ENCODE measurements at regions not wholly inside any gene's neighbourhood (a gene's known extent, or its start where the extent isn't known, plus 50 kb on each side); places are given as distances from the start of the nearest gene placed in this dataset.

DNA sequence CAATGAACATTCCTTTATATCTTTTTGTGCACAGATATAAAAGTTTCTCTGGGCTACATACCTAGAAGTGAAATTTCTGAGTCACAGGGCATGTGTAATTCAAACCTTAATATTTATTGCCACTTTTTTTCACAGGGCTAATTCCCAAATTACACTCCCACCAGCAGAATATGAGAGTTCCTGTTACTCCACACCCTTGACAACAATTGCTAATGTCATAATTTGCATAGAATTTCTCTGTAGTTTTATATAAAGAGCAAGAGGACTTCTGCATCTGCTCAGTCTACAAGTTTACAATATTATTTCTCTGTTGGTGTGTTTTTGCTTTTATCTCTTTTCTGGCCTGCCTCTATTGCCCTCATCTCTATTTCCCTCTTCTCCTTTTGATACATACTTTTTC, 518.5 kb downstream of the ZNF608 start:
- H3K9ac ChIP-seq (ENCODE audit: insufficient read depth, low read length), result no peak overlapping the region
- H3K4me1 ChIP-seq (ENCODE audit: control insufficient read depth, extremely low read depth, insufficient read depth, low read length), result no peaks in the 10 kb centered on the region
- H2AFZ ChIP-seq (ENCODE audit: low read length), result no peak overlapping the region
- H3K4me2 ChIP-seq (ENCODE audit: extremely low read depth, insufficient read depth, low read length), result no peak overlapping the region
- H3K79me2 ChIP-seq (ENCODE audit: control insufficient read depth, insufficient read depth, low read length), result no peaks in the 10 kb centered on the region
- no peaks in the 10 kb centered on the region for H3K36me3 ChIP-seq (ENCODE audit: control insufficient read depth, insufficient read depth, low read length)
- TF ChIP-seq, protein P1, sequence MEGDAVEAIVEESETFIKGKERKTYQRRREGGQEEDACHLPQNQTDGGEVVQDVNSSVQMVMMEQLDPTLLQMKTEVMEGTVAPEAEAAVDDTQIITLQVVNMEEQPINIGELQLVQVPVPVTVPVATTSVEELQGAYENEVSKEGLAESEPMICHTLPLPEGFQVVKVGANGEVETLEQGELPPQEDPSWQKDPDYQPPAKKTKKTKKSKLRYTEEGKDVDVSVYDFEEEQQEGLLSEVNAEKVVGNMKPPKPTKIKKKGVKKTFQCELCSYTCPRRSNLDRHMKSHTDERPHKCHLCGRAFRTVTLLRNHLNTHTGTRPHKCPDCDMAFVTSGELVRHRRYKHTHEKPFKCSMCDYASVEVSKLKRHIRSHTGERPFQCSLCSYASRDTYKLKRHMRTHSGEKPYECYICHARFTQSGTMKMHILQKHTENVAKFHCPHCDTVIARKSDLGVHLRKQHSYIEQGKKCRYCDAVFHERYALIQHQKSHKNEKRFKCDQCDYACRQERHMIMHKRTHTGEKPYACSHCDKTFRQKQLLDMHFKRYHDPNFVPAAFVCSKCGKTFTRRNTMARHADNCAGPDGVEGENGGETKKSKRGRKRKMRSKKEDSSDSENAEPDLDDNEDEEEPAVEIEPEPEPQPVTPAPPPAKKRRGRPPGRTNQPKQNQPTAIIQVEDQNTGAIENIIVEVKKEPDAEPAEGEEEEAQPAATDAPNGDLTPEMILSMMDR (conservative IDR thresholded peaks at IDR 0.05 in 1 of 2, IDR thresholded peaks at IDR 0.05 in 1 of 2; ENCODE audit: low read depth in 1 of 2, low read length in 2 of 2), result no peak
- no peak for TF ChIP-seq EZH2 (IDR thresholded peaks at IDR 0.05; ENCODE audit: low read length, missing control alignments)
- no peak for DNase-seq (ENCODE audit: low read depth in 2 of 2)
- no peaks in the 10 kb centered on the region for H4K20me1 ChIP-seq (ENCODE audit: control insufficient read depth, extremely low read depth, insufficient read depth, low read length)
- no peak overlapping the region for H3K27ac ChIP-seq (ENCODE audit: insufficient read depth, low read length)
- H3K27me3 ChIP-seq (ENCODE audit: control insufficient read depth, insufficient read depth, low read length), result no peaks in the 10 kb centered on the region
- no peak overlapping the region for H3K4me3 ChIP-seq (replicated peaks in 1 of 4; ENCODE audit: control extremely low read depth in 1 of 4, insufficient read depth in 1 of 4, low read depth in 3 of 4, low read length in 4 of 4)
- H3K9me3 ChIP-seq (ENCODE audit: control insufficient read depth, insufficient read depth, low read depth, low read length), result no peaks in the 10 kb centered on the region

DNA sequence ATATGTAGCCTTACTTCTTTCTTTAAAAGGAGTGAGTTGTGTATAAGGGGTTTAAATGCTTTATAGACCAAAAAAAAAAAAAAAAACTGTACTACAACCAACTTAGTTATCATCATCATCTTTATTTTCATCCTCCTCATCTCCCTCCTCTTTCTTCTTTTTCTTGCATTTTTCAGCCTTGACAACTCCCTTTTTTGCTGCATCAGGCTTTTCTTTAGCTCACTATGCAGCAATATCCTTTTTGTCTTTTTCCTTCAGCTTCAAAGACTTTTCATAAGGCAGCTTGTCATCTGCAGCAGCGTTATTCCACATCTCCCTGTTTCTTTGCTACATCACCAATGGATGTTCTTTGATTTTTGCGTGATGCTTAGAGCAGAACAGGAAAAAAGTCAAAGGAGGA, 526.0 kb downstream of the ZNF608 start:
- TF ChIP-seq, protein P1 (conservative IDR thresholded peaks at IDR 0.05 in 1 of 2, IDR thresholded peaks at IDR 0.05 in 1 of 2; ENCODE audit: low read depth in 1 of 2, low read length in 2 of 2), result no peak
- TF ChIP-seq EZH2 (IDR thresholded peaks at IDR 0.05; ENCODE audit: low read length, missing control alignments), result no peak
- no peak for DNase-seq (ENCODE audit: low read depth in 2 of 2)
- H3K4me1 ChIP-seq (ENCODE audit: control insufficient read depth, extremely low read depth, insufficient read depth, low read length), result no peaks in the 10 kb centered on the region
- no peaks in the 10 kb centered on the region for H3K9me3 ChIP-seq (ENCODE audit: control insufficient read depth, insufficient read depth, low read depth, low read length)
- H3K79me2 ChIP-seq (ENCODE audit: control insufficient read depth, insufficient read depth, low read length), result no peaks in the 10 kb centered on the region
- no peaks in the 10 kb centered on the region for H3K27me3 ChIP-seq (ENCODE audit: control insufficient read depth, insufficient read depth, low read length)
- no peaks in the 10 kb centered on the region for H4K20me1 ChIP-seq (ENCODE audit: control insufficient read depth, extremely low read depth, insufficient read depth, low read length)
- H3K4me2 ChIP-seq (ENCODE audit: extremely low read depth, insufficient read depth, low read length), result no peak overlapping the region
- H2AFZ ChIP-seq (ENCODE audit: low read length), result no peak overlapping the region
- no peak overlapping the region for H3K9ac ChIP-seq (ENCODE audit: insufficient read depth, low read length)
- H3K4me3 ChIP-seq (replicated peaks in 1 of 4; ENCODE audit: control extremely low read depth in 1 of 4, insufficient read depth in 1 of 4, low read depth in 3 of 4, low read length in 4 of 4), result no peak overlapping the region
- H3K27ac ChIP-seq (ENCODE audit: insufficient read depth, low read length), result no peak overlapping the region
- no peaks in the 10 kb centered on the region for H3K36me3 ChIP-seq (ENCODE audit: control insufficient read depth, insufficient read depth, low read length)

DNA sequence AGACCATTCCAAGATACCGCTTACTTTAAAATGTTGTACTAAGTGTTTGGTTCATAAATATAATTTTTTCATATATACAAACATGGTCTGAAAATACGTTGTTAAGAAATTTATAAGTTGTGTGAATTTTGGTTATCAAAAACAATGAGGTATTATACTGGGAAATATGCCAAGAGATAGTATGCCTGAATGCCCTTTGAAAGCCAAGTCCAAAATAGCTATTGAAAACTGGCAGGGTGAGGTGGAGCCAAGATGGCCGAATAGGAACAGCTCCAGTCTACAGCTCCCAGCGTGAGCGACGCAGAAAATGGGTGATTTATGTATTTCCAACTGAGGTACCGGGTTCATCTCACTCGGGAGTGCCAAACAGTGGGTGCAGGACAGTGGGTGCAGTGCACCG, 533.5 kb downstream of the ZNF608 start:
- no peak overlapping the region for H3K27ac ChIP-seq (ENCODE audit: insufficient read depth, low read length)
- no peaks in the 10 kb centered on the region for H4K20me1 ChIP-seq (ENCODE audit: control insufficient read depth, extremely low read depth, insufficient read depth, low read length)
- no peak overlapping the region for H2AFZ ChIP-seq (ENCODE audit: low read length)
- H3K4me2 ChIP-seq (ENCODE audit: extremely low read depth, insufficient read depth, low read length), result no peak overlapping the region
- H3K9me3 ChIP-seq (ENCODE audit: control insufficient read depth, insufficient read depth, low read depth, low read length), result no peaks in the 10 kb centered on the region
- no peak for DNase-seq (ENCODE audit: low read depth in 2 of 2)
- H3K4me1 ChIP-seq (ENCODE audit: control insufficient read depth, extremely low read depth, insufficient read depth, low read length), result no peaks in the 10 kb centered on the region
- H3K36me3 ChIP-seq (ENCODE audit: control insufficient read depth, insufficient read depth, low read length), result no peaks in the 10 kb centered on the region
- H3K4me3 ChIP-seq (replicated peaks in 1 of 4; ENCODE audit: control extremely low read depth in 1 of 4, insufficient read depth in 1 of 4, low read depth in 3 of 4, low read length in 4 of 4), result no peak overlapping the region
- no peaks in the 10 kb centered on the region for H3K27me3 ChIP-seq (ENCODE audit: control insufficient read depth, insufficient read depth, low read length)
- no peak for TF ChIP-seq EZH2 (IDR thresholded peaks at IDR 0.05; ENCODE audit: low read length, missing control alignments)
- TF ChIP-seq, protein P1 (conservative IDR thresholded peaks at IDR 0.05 in 1 of 2, IDR thresholded peaks at IDR 0.05 in 1 of 2; ENCODE audit: low read depth in 1 of 2, low read length in 2 of 2), result no peak
- H3K9ac ChIP-seq (ENCODE audit: insufficient read depth, low read length), result no peak overlapping the region
- H3K79me2 ChIP-seq (ENCODE audit: control insufficient read depth, insufficient read depth, low read length), result no peaks in the 10 kb centered on the region

All from fibroblast of lung (primary cell).